OCI-LY7 (cell line): ENCODE measurements at regions not wholly inside any gene's neighbourhood (a gene's known extent, or its start where the extent isn't known, plus 50 kb on each side); places are given as distances from the start of the nearest gene placed in this dataset.

Source experiments
- BruUV-seq: library from RNA; stranded (reverse); fragments of 400-500 nt; replicated peaks from 2 replicates; lab custom pipeline; 2021; lab: Mats Ljungman, UMichigan
- CTCF ChIA-PET: fragments of 300-600 bp; sonication (Branson Sonifier 250); formaldehyde crosslinking; loops from one replicate; lab custom pipeline; 2022; ENCODE audit warnings: antibody characterized with exemption; ENCODE audit not compliant: unreplicated experiment; lab: Charles Lee
- POLR2A ChIA-PET: fragments of 300-600 bp; sonication (Branson Sonifier 250); formaldehyde crosslinking; loops from one replicate; lab custom pipeline; 2022; ENCODE audit warnings: antibody characterized with exemption; lab: Charles Lee
- DNase-seq: peaks from one replicate; pipeline ENCODE4 v3.0.0-alpha.2; 2015; ENCODE audit warnings: low spot score
- H2AFZ ChIP-seq: fragments of 200-600 bp; sonication (generic), shearing (Covaris generic); 2 replicates; pipeline ENCODE4 v1.6.1; 2014; ENCODE audit warnings: mild to moderate bottlenecking, antibody characterized with exemption, low read length, moderate library complexity
- H3K27ac ChIP-seq: fragments of 200-600 bp; sonication (generic); 2 replicates; pipeline ENCODE4 v1.5.1; 2014; ENCODE audit warnings: mixed run types, low read depth, mild to moderate bottlenecking, moderate library complexity, low read length, inconsistent platforms; ENCODE audit not compliant: poor library complexity, severe bottlenecking
- H3K36me3 ChIP-seq: fragments of 200-600 bp; sonication (generic); 2 replicates; pipeline ENCODE4 v1.6.1; 2014; ENCODE audit warnings: mild to moderate bottlenecking, antibody characterized with exemption, low read length, moderate library complexity, mixed read lengths; ENCODE audit not compliant: insufficient read depth
- H3K4me1 ChIP-seq: fragments of 200-600 bp; sonication (generic); 2 replicates; pipeline ENCODE4 v1.5.1; 2014; ENCODE audit warnings: mild to moderate bottlenecking, low read length; ENCODE audit not compliant: insufficient read depth, poor library complexity, severe bottlenecking
- H3K4me2 ChIP-seq: fragments of 200-600 bp; sonication (generic); 2 replicates; pipeline ENCODE4 v1.6.1; 2014; ENCODE audit warnings: mild to moderate bottlenecking, low read length
- H3K4me3 ChIP-seq: fragments of 200-600 bp; sonication (generic); 2 replicates; pipeline ENCODE4 v1.5.1; 2014; ENCODE audit warnings: mild to moderate bottlenecking, low read depth, low read length; ENCODE audit not compliant: poor library complexity, severe bottlenecking
- H3K79me2 ChIP-seq: fragments of 200-600 bp; sonication (generic); 2 replicates; pipeline ENCODE4 v1.6.1; 2016; ENCODE audit warnings: low read depth, mild to moderate bottlenecking, low read length, moderate library complexity, mixed read lengths; ENCODE audit not compliant: insufficient read depth
- H3K9me2 ChIP-seq: fragments of 200-600 bp; sonication (generic); 2 replicates; pipeline ENCODE4 v1.6.1; 2016; ENCODE audit warnings: mild to moderate bottlenecking, low read length, mixed read lengths; ENCODE audit not compliant: insufficient read depth
- H3K9me3 ChIP-seq: fragments of 200-600 bp; sonication (generic); 2 replicates; pipeline ENCODE4 v1.6.1; 2014; ENCODE audit warnings: mild to moderate bottlenecking, mixed run types, low read length, mixed read lengths
- H4K20me1 ChIP-seq: fragments of 200-600 bp; sonication (generic); 2 replicates; pipeline ENCODE4 v1.6.1; 2014; ENCODE audit warnings: mild to moderate bottlenecking, antibody characterized with exemption, low read length, moderate library complexity, mixed read lengths; ENCODE audit not compliant: insufficient read depth
- EZH2phosphoT487 ChIP-seq: fragments of 200-600 bp; sonication (generic); IDR thresholded peaks from 2 replicates; pipeline ENCODE4 v1.6.1; 2018; ENCODE audit warnings: low read depth, borderline replicate concordance, mild to moderate bottlenecking, mixed run types, antibody characterized with exemption, low read length, moderate library complexity, mixed read lengths
- intact Hi-C: fragments of 100-400 bp; cut with micrococcal nuclease; formaldehyde crosslinking; loops from one replicate; pipeline ENCODE4 v1.10.0; 2022; ENCODE audit not compliant: unreplicated experiment
- TF ChIP-seq, protein P1 (sequence below): fragments of 200-600 bp; sonication (generic); conservative IDR thresholded peaks from 2 replicates; pipeline ENCODE4 v1.5.1; 2014; ENCODE audit warnings: mild to moderate bottlenecking, antibody characterized with exemption, low read length, moderate library complexity, mixed read lengths

GRCh38 chr6:92446052-92446451, 973.3 kb downstream of the EPHA7 start:
- intact Hi-C loops: no loop called here
- CTCF ChIA-PET: no interaction called here
- DNase-seq: no peak
- Histone ChIP-seq H3K9me3 (no peaks in the 10 kb centered on the region), H3K36me3 (no peaks in the 10 kb centered on the region), H3K4me1 (no peaks in the 10 kb centered on the region), H3K9me2 (no peaks in the 10 kb centered on the region), H2AFZ (no peak overlapping the region), H3K27ac (no peak overlapping the region), H3K4me3 (no peak overlapping the region), H3K79me2 (no peaks in the 10 kb centered on the region), H4K20me1 (no peaks in the 10 kb centered on the region), H3K4me2 (no peak overlapping the region)
- BruUV-seq: no TSS peak
- TF ChIP-seq EZH2phosphoT487: no peak
- TF ChIP-seq, protein P1, sequence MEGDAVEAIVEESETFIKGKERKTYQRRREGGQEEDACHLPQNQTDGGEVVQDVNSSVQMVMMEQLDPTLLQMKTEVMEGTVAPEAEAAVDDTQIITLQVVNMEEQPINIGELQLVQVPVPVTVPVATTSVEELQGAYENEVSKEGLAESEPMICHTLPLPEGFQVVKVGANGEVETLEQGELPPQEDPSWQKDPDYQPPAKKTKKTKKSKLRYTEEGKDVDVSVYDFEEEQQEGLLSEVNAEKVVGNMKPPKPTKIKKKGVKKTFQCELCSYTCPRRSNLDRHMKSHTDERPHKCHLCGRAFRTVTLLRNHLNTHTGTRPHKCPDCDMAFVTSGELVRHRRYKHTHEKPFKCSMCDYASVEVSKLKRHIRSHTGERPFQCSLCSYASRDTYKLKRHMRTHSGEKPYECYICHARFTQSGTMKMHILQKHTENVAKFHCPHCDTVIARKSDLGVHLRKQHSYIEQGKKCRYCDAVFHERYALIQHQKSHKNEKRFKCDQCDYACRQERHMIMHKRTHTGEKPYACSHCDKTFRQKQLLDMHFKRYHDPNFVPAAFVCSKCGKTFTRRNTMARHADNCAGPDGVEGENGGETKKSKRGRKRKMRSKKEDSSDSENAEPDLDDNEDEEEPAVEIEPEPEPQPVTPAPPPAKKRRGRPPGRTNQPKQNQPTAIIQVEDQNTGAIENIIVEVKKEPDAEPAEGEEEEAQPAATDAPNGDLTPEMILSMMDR: no peak
- POLR2A ChIA-PET: no interaction called here

GRCh38 chr6:92433911-92434310, 985.4 kb downstream of the EPHA7 start:
- no peaks in the 10 kb centered on the region for H3K9me2 ChIP-seq
- H3K4me1 ChIP-seq: no peaks in the 10 kb centered on the region
- DNase-seq: no peak
- H3K9me3 ChIP-seq: no peaks in the 10 kb centered on the region
- no peak overlapping the region for H3K4me2 ChIP-seq
- no peaks in the 10 kb centered on the region for H3K79me2 ChIP-seq
- TF ChIP-seq, protein P1: no peak
- no peak for TF ChIP-seq EZH2phosphoT487
- no peak overlapping the region for H3K4me3 ChIP-seq
- H2AFZ ChIP-seq: no peak overlapping the region
- H4K20me1 ChIP-seq: no peaks in the 10 kb centered on the region
- H3K36me3 ChIP-seq: no peaks in the 10 kb centered on the region
- no peak overlapping the region for H3K27ac ChIP-seq
- CTCF ChIA-PET: no interaction called here
- POLR2A ChIA-PET: interaction anchor here (0.6 kb wide), 1 partner anchor 42 kb away, joined by 3 read pairs; no protein-coding TSS in a partner anchor
- no TSS peak for BruUV-seq
- intact Hi-C loops: no loop called here

- H3K79me2 ChIP-seq: no peaks in the 10 kb centered on the region
- no TSS peak for BruUV-seq
- H2AFZ ChIP-seq: no peak overlapping the region
- H3K4me1 ChIP-seq: no peaks in the 10 kb centered on the region
- H3K36me3 ChIP-seq: no peaks in the 10 kb centered on the region
- intact Hi-C loops: no loop called here
- DNase-seq: no peak
- H3K27ac ChIP-seq: no peak overlapping the region
- no peak for TF ChIP-seq EZH2phosphoT487
- TF ChIP-seq, protein P1: no peak
- H3K4me3 ChIP-seq: no peak overlapping the region
- POLR2A ChIA-PET: interaction anchor here (0.6 kb wide), 1 partner anchor 679 kb away, joined by 6 read pairs; no protein-coding TSS in a partner anchor
- H3K4me2 ChIP-seq: no peak overlapping the region
- no peaks in the 10 kb centered on the region for H4K20me1 ChIP-seq
- no peaks in the 10 kb centered on the region for H3K9me2 ChIP-seq
- CTCF ChIA-PET: no interaction called here
- H3K9me3 ChIP-seq: no peaks in the 10 kb centered on the region
These were observed 987.9 kb downstream of the EPHA7 start for GRCh38 chr6:92431502-92431901.
